ENCODE measurements at regions not wholly inside any gene's neighbourhood (a gene's known extent, or its start where the extent isn't known, plus 50 kb on each side); places are given as distances from the start of the nearest gene placed in this dataset.

DNA sequence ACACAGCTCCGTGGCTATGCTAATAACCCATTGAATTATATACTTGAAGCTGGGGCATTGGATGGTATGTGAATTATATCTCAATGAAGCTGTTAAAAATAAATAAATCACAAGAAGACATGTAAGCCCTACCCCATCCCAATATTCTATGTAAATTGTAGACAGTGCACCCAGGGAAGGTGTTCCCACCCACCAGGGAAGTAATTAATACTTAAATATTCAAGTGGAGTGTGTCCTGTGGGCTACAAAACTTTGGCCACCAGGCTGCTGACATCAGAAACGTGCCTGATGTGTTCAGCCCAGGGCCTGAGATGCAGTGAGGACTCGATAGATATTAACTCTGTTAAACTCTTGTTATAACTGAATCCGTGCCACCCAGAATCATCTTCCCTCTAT lies 240.4 kb upstream of the RREB1 start:
- H4K20me1 ChIP-seq (ENCODE audit: insufficient read depth, low read length), result no peaks in the 10 kb centered on the region
- H3K9me2 ChIP-seq (ENCODE audit: insufficient read depth, low read length), result no peaks in the 10 kb centered on the region
- no TSS peak for BruUV-seq (replicated peaks)
- H3K4me3 ChIP-seq (ENCODE audit: low read depth, low read length, poor library complexity, severe bottlenecking), result no peak overlapping the region
- no peaks in the 10 kb centered on the region for H3K79me2 ChIP-seq (ENCODE audit: insufficient read depth, low read depth, low read length)
- no peaks in the 10 kb centered on the region for H3K4me1 ChIP-seq (ENCODE audit: insufficient read depth, low read length, poor library complexity, severe bottlenecking)
- no peak overlapping the region for H3K4me2 ChIP-seq (ENCODE audit: low read length)
- ChIA-PET CTCF (ENCODE audit: unreplicated experiment) (no interaction called here), POLR2A (no interaction called here)
- H3K27ac ChIP-seq (ENCODE audit: low read depth, low read length, poor library complexity, severe bottlenecking), result no peak overlapping the region
- no peaks in the 10 kb centered on the region for H3K9me3 ChIP-seq (ENCODE audit: low read length)
- no peak for DNase-seq (ENCODE audit: low spot score)
- no peaks in the 10 kb centered on the region for H3K36me3 ChIP-seq (ENCODE audit: insufficient read depth, low read length)
- intact Hi-C loops (cut with micrococcal nuclease; ENCODE audit: unreplicated experiment), result no loop called here
- no peak overlapping the region for H2AFZ ChIP-seq (ENCODE audit: low read length)
- TF ChIP-seq, protein P1, sequence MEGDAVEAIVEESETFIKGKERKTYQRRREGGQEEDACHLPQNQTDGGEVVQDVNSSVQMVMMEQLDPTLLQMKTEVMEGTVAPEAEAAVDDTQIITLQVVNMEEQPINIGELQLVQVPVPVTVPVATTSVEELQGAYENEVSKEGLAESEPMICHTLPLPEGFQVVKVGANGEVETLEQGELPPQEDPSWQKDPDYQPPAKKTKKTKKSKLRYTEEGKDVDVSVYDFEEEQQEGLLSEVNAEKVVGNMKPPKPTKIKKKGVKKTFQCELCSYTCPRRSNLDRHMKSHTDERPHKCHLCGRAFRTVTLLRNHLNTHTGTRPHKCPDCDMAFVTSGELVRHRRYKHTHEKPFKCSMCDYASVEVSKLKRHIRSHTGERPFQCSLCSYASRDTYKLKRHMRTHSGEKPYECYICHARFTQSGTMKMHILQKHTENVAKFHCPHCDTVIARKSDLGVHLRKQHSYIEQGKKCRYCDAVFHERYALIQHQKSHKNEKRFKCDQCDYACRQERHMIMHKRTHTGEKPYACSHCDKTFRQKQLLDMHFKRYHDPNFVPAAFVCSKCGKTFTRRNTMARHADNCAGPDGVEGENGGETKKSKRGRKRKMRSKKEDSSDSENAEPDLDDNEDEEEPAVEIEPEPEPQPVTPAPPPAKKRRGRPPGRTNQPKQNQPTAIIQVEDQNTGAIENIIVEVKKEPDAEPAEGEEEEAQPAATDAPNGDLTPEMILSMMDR (conservative IDR thresholded peaks at IDR 0.05; ENCODE audit: low read length), result no peak
- TF ChIP-seq EZH2phosphoT487 (IDR thresholded peaks at IDR 0.05; ENCODE audit: borderline replicate concordance, low read depth, low read length), result no peak

DNA sequence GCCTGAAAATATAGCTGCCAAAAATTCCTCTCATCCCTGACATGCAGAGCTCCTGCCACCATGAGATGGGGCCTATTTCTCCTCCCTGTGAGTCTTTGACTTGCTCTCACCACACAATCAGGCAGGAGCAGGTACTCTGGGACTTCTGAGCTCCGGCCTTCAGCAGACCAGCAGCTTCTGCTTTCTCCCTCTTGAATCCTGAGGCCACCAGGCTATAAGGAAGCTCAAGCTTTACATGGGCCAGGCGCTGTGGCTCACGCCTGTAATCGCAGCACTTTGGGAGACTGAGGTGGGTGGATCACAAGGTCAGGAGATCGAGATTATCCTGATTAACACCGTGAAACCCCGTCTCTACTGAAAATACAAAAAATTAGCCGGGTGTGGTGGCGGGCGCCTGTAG lies 238.7 kb upstream of the RREB1 start:
- DNase-seq (ENCODE audit: low spot score), result no peak
- Histone ChIP-seq H2AFZ (ENCODE audit: low read length) (no peak overlapping the region), H3K9me2 (ENCODE audit: insufficient read depth, low read length) (no peaks in the 10 kb centered on the region), H3K36me3 (ENCODE audit: insufficient read depth, low read length) (no peaks in the 10 kb centered on the region), H3K4me2 (ENCODE audit: low read length) (no peak overlapping the region), H4K20me1 (ENCODE audit: insufficient read depth, low read length) (no peaks in the 10 kb centered on the region), H3K4me1 (ENCODE audit: insufficient read depth, low read length, poor library complexity, severe bottlenecking) (no peaks in the 10 kb centered on the region), H3K27ac (ENCODE audit: low read depth, low read length, poor library complexity, severe bottlenecking) (no peak overlapping the region), H3K9me3 (ENCODE audit: low read length) (no peaks in the 10 kb centered on the region), H3K79me2 (ENCODE audit: insufficient read depth, low read depth, low read length) (no peaks in the 10 kb centered on the region), H3K4me3 (ENCODE audit: low read depth, low read length, poor library complexity, severe bottlenecking) (no peak overlapping the region)
- ChIA-PET CTCF (ENCODE audit: unreplicated experiment) (no interaction called here), POLR2A (interaction anchor here (0.7 to 1.1 kb wide), 2 partner anchors 11 to 1007 kb away, joined by 3 to 4 read pairs; no protein-coding TSS in a partner anchor)
- intact Hi-C loops (cut with micrococcal nuclease; ENCODE audit: unreplicated experiment), result no loop called here
- TF ChIP-seq EZH2phosphoT487 (IDR thresholded peaks at IDR 0.05; ENCODE audit: borderline replicate concordance, low read depth, low read length), result no peak
- no TSS peak for BruUV-seq (replicated peaks)

DNA sequence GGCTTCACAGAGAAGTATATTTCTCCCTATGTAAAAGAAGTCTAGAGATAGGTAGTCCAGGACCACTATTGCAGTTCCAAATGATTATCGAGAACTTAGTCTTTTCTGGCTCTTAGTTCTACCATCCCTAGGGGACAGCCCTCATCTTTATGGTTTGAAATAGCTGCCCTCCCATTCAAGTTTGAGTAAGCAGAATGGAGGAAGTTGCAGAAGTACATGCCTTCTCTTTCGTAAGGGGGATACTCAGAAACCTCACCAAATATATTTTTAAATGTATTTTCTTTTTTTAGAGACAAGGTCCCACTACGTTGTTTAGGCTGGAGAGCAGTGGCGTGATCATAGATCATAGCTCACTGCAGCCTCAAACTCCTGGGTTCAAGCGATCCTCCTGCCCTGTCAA lies 236.8 kb upstream of the RREB1 start:
- Histone ChIP-seq H4K20me1 (ENCODE audit: insufficient read depth, low read length) (no peaks in the 10 kb centered on the region), H3K79me2 (ENCODE audit: insufficient read depth, low read depth, low read length) (no peaks in the 10 kb centered on the region), H3K9me3 (ENCODE audit: low read length) (no peaks in the 10 kb centered on the region), H3K36me3 (ENCODE audit: insufficient read depth, low read length) (no peaks in the 10 kb centered on the region), H3K9me2 (ENCODE audit: insufficient read depth, low read length) (no peaks in the 10 kb centered on the region), H3K27ac (ENCODE audit: low read depth, low read length, poor library complexity, severe bottlenecking) (no peak overlapping the region), H3K4me2 (ENCODE audit: low read length) (no peak overlapping the region), H3K4me3 (ENCODE audit: low read depth, low read length, poor library complexity, severe bottlenecking) (no peak overlapping the region), H3K4me1 (ENCODE audit: insufficient read depth, low read length, poor library complexity, severe bottlenecking) (no peaks in the 10 kb centered on the region), H2AFZ (ENCODE audit: low read length) (no peak overlapping the region)
- DNase-seq (ENCODE audit: low spot score), result no peak
- ChIA-PET CTCF (ENCODE audit: unreplicated experiment) (no interaction called here), POLR2A (no interaction called here)
- BruUV-seq (replicated peaks), result no TSS peak
- intact Hi-C loops (cut with micrococcal nuclease; ENCODE audit: unreplicated experiment), result no loop called here
- no peak for TF ChIP-seq EZH2phosphoT487 (IDR thresholded peaks at IDR 0.05; ENCODE audit: borderline replicate concordance, low read depth, low read length)
- TF ChIP-seq, protein P1 (conservative IDR thresholded peaks at IDR 0.05; ENCODE audit: low read length), result no peak
